K562 (cell line): ENCODE measurements at regions not wholly inside any gene's neighbourhood (a gene's known extent, or its start where the extent isn't known, plus 50 kb on each side); places are given as distances from the start of the nearest gene placed in this dataset.
"Not testable (repeated sequence)": the region's sequence is repeated elsewhere in the genome, so short reads cannot be mapped to it uniquely, and the experiment has no call there.

Experiments used
- ATAC-seq: fragments of 200-7000 bp; cut with Tn5 transposase; 3 replicates; pipeline ENCODE4 v1.9.1; 2020; ENCODE audit warnings: moderate library complexity
- BruUV-seq: library from RNA; stranded (reverse); fragments of 400-500 nt; replicated peaks from 2 replicates; lab custom pipeline; 2021; lab: Mats Ljungman, UMichigan
- CTCF ChIA-PET: fragments of 300-600 bp; formaldehyde crosslinking; extraction: SDS; loops from one replicate; lab custom pipeline; 2021; ENCODE audit warnings: low intra/inter-chr PET ratio; lab: Yijun Ruan, JAX
- POLR2A ChIA-PET: fragments of 300-600, 350-650 bp; sonication (Branson Sonifier 250); formaldehyde crosslinking; extraction: SDS; loops from one replicate; lab custom pipeline; 2021; ENCODE audit warnings: antibody characterized with exemption, inconsistent platforms; lab: Yijun Ruan, JAX
- DNase-seq, 4 experiments: peaks; one replicate each; pipeline versions ENCODE4 v3.0.0 to v3.0.0-alpha.2; 2011 to 2018; ENCODE audit warnings: low spot score in 3 of 4, mixed read lengths in 3 of 4; ENCODE audit errors: extremely low read depth in 1 of 4
- FAIRE-seq: peaks from 2 replicates; lab custom pipeline; 2011; peaks lifted over from hg19 to GRCh38; lab: Jason Lieb, UNC
- H2AFZ ChIP-seq: 2 replicates; pipeline ENCODE4 v1.6.0; 2011; ENCODE audit warnings: low read depth, low read length, control low read depth, inconsistent platforms
- H3K27ac ChIP-seq: fragments of 200-600 bp; 3 replicates; pipeline ENCODE4 v1.8.0; 2011; ENCODE audit warnings: low read depth, mild to moderate bottlenecking, control low read depth, inconsistent platforms, low read length, moderate library complexity, mixed read lengths; ENCODE audit errors: extremely low read depth
- H3K27me3 ChIP-seq, 2 experiments: fragments of 300-600 bp in 1 of 2; 2 replicates in 1 of 2; 3 replicates in 1 of 2; pipeline versions ENCODE4 v1.6.0 to v1.8.0; 2011; ENCODE audit warnings: inconsistent platforms in 2 of 2, low read length in 2 of 2, mild to moderate bottlenecking in 1 of 2, mixed read lengths in 1 of 2, moderate library complexity in 1 of 2; ENCODE audit not compliant: control insufficient read depth in 2 of 2, insufficient read depth in 2 of 2
- H3K36me3 ChIP-seq: fragments of 300-600 bp; 3 replicates; pipeline ENCODE4 v1.8.0; 2011; ENCODE audit warnings: mild to moderate bottlenecking, low read length, inconsistent platforms; ENCODE audit not compliant: control insufficient read depth, insufficient read depth
- H3K4me1 ChIP-seq, 2 experiments: fragments of 200-600 bp in 1 of 2; replicated peaks in 1 of 2; 2 replicates in 1 of 2; 3 replicates in 1 of 2; pipeline versions ENCODE4 v1.5.1 to v1.8.0; 2011; ENCODE audit warnings: inconsistent platforms in 2 of 2, low read length in 2 of 2, mild to moderate bottlenecking in 1 of 2, mixed read lengths in 1 of 2, moderate library complexity in 1 of 2; ENCODE audit not compliant: control insufficient read depth in 2 of 2, insufficient read depth in 2 of 2
- H3K4me2 ChIP-seq: 2 replicates; pipeline ENCODE4 v1.6.1; 2011; ENCODE audit warnings: low read length, control low read depth, inconsistent platforms, mixed read lengths; ENCODE audit not compliant: insufficient read depth
- H3K4me3 ChIP-seq: fragments of 200-600 bp; sonication (generic), shearing (Covaris generic); 2 replicates; pipeline ENCODE4 v1.5.1; 2016; ENCODE audit warnings: control low read depth, inconsistent platforms
- H3K79me2 ChIP-seq: fragments of 200-600 bp; 3 replicates; pipeline ENCODE4 v1.8.0; 2011; ENCODE audit warnings: low read length, inconsistent platforms; ENCODE audit not compliant: control insufficient read depth, insufficient read depth
- H3K9ac ChIP-seq, 2 experiments: 2 replicates each; pipeline versions ENCODE4 v1.6.0 to v1.6.1; 2011; ENCODE audit warnings: low read depth in 2 of 2, low read length in 2 of 2, control low read depth in 1 of 2, inconsistent platforms in 1 of 2, mild to moderate bottlenecking in 1 of 2, mixed read lengths in 1 of 2; ENCODE audit not compliant: insufficient read depth in 1 of 2
- H3K9me1 ChIP-seq: one replicate; pipeline ENCODE4 v1.6.0; 2011; ENCODE audit warnings: inconsistent platforms, mild to moderate bottlenecking, low read length, moderate library complexity; ENCODE audit not compliant: control insufficient read depth, insufficient read depth
- H3K9me3 ChIP-seq: replicated peaks from 2 replicates; pipeline ENCODE4 v1.5.1; 2011; ENCODE audit warnings: low read depth, low read length, inconsistent platforms; ENCODE audit not compliant: control insufficient read depth, insufficient read depth
- H4K20me1 ChIP-seq: replicated peaks from 2 replicates; pipeline ENCODE4 v1.6.1; 2011; ENCODE audit warnings: low read length, inconsistent platforms, mixed read lengths; ENCODE audit not compliant: control insufficient read depth, insufficient read depth
- KAT7 ChIP-seq: sonication (generic); formaldehyde crosslinking; IDR thresholded peaks from 2 replicates; pipeline ENCODE4 v1.8.0; 2022; ENCODE audit warnings: missing genetic modification reagents, mild to moderate bottlenecking, borderline replicate concordance
- ZBTB33 ChIP-seq: sonication (generic); formaldehyde crosslinking; IDR thresholded peaks from 2 replicates; pipeline ENCODE4 v1.8.1; 2023; ENCODE audit warnings: mild to moderate bottlenecking, missing genetic modification reagents
- ZNF707 ChIP-seq: fragments of 250-450 bp; sonication (Bioruptor Pico); conservative IDR thresholded peaks from 2 replicates; pipeline ENCODE4 v1.8.0; 2022; ENCODE audit warnings: inconsistent platforms, mild to moderate bottlenecking, moderate library complexity
- WGBS: fragments of 100-300 bp; shearing (Covaris generic); methylation state at CpG from one replicate; pipeline ENCODE4 v1.1.6; 2016; ENCODE audit warnings: low coverage, mixed read lengths; ENCODE audit not compliant: insufficient coverage; ENCODE audit errors: missing lambda C conversion rate; 5-methylcytosine and 5-hydroxymethylcytosine counted together
- in situ Hi-C: fragments of 300-500 bp; cut with MboI; formaldehyde crosslinking; loops from 4 replicates; pipeline ENCODE4 v1.15.0; 2018; ENCODE audit warnings: inconsistent platforms, mixed read lengths
- intact Hi-C: fragments of 100-400 bp; cut with micrococcal nuclease; formaldehyde crosslinking; loops from 2 replicates; pipeline ENCODE4 v1.14.2; 2022

GRCh38 chr13:63774133-63774532 is 2358.5 kb upstream of the PCDH20 start (continued):
- no peak for TF ChIP-seq ZBTB33 (CRISPR knock-in tag)
- TF ChIP-seq, all 486 proteins: peak for 0

GRCh38 chr13:63773476-63773875 is 2357.8 kb upstream of the PCDH20 start:
- TF ChIP-seq ZNF707 (no peak), KAT7 (no peak)
- FAIRE-seq = no peak

GRCh38 chr13:63757683-63758082 is 2342.0 kb upstream of the PCDH20 start:
- H3K4me2 ChIP-seq, FAIRE-seq, H3K27me3 ChIP-seq, H3K27ac ChIP-seq, H3K9ac ChIP-seq, POLR2A ChIA-PET, intact Hi-C loops, H3K79me2 ChIP-seq, in situ Hi-C loops, DNase-seq, H3K9me1 ChIP-seq, CTCF ChIA-PET, ATAC-seq, H3K36me3 ChIP-seq, H3K9me3 ChIP-seq, H3K4me1 ChIP-seq, H4K20me1 ChIP-seq, H3K4me3 ChIP-seq, BruUV-seq, H2AFZ ChIP-seq: not testable (repeated sequence)
- no CpG with 5 or more reads among the region's 5 CpGs for WGBS

More at GRCh38 chr13:63773476-63773875, 2357.8 kb upstream of the PCDH20 start:
- Histone ChIP-seq H3K27me3 (no peaks in the 10 kb centered on the region), H3K27ac (no peak overlapping the region), H3K9ac (no peak overlapping the region), H3K36me3 (no peaks in the 10 kb centered on the region), H3K4me1 (no peaks in the 10 kb centered on the region), H3K79me2 (no peaks in the 10 kb centered on the region), H3K4me3 (no peak overlapping the region), H4K20me1 (no peaks in the 10 kb centered on the region), H3K4me2 (no peak overlapping the region), H2AFZ (no peak overlapping the region), H3K9me1 (no peaks in the 10 kb centered on the region), H3K9me3 (no peaks in the 10 kb centered on the region)
- intact Hi-C loops = no loop called here
- no peak for ATAC-seq
- DNase-seq = no peak
- no TSS peak for BruUV-seq
- WGBS = 3% methylated on average over 3 of the region's 3 CpGs
- POLR2A ChIA-PET = no interaction called here
- in situ Hi-C loops = no loop called here
- CTCF ChIA-PET = no interaction called here

GRCh38 chr13:63749857-63750256 is 2334.2 kb upstream of the PCDH20 start:
- H3K27ac ChIP-seq, intact Hi-C loops, H3K4me1 ChIP-seq, H3K79me2 ChIP-seq, H3K9me1 ChIP-seq, H2AFZ ChIP-seq, POLR2A ChIA-PET, H3K9me3 ChIP-seq, H3K36me3 ChIP-seq, CTCF ChIA-PET, H3K4me3 ChIP-seq, DNase-seq, BruUV-seq, H3K9ac ChIP-seq, H3K27me3 ChIP-seq, H3K4me2 ChIP-seq, H4K20me1 ChIP-seq, in situ Hi-C loops, FAIRE-seq: not testable (repeated sequence)
- peak; percentile 62; the same call in 2 of the 3 replicates for ATAC-seq
- no CpG with 5 or more reads among the region's 2 CpGs for WGBS
